Right atrium auricular region (tissue), 2 donors: ENCODE measurements at regions not wholly inside any gene's neighbourhood (a gene's known extent, or its start where the extent isn't known, plus 50 kb on each side); places are given as distances from the start of the nearest gene placed in this dataset.
"Not testable (repeated sequence)": the region's sequence is repeated elsewhere in the genome, so short reads cannot be mapped to it uniquely, and the experiment has no call there.

ENCODE experiments used
- DNase-seq: peaks from one replicate; pipeline ENCODE4 v3.0.0-alpha.2; 2019; ENCODE audit warnings: low spot score
- H3K27ac ChIP-seq, 2 donors: fragments of 200-600 bp; sonication (generic); 1 replicate in 1 of 2; 2 replicates in 1 of 2; pipeline ENCODE4 v1.5.1; 2016 to 2019
- H3K27me3 ChIP-seq, 2 donors: fragments of 200-600 bp; sonication (generic); one replicate each; pipeline versions ENCODE4 v1.5.1 to v1.6.0; 2017 to 2019
- H3K36me3 ChIP-seq: fragments of 200-600 bp; sonication (generic); one replicate; pipeline ENCODE4 v1.5.1; 2016
- H3K4me1 ChIP-seq, 2 donors: fragments of 200-600 bp; sonication (generic); one replicate each; pipeline versions ENCODE4 v1.5.1 to v1.6.0; 2017 to 2019
- H3K4me3 ChIP-seq, 2 donors: fragments of 200-600 bp; sonication (generic); 1 replicate in 1 of 2; 2 replicates in 1 of 2; pipeline ENCODE4 v1.5.1; 2017 to 2019; ENCODE audit warnings: mild to moderate bottlenecking in 1 of 2, moderate library complexity in 1 of 2
- H3K9me3 ChIP-seq, 2 donors: fragments of 200-600 bp; sonication (generic); one replicate each; pipeline ENCODE4 v1.5.1; 2019
- TF ChIP-seq, protein P1 (sequence below), 2 donors: fragments of 200-600 bp; sonication (generic); IDR thresholded peaks; one replicate each; pipeline ENCODE4 v1.5.1; 2019; ENCODE audit warnings: antibody characterized with exemption in 2 of 2

DNA sequence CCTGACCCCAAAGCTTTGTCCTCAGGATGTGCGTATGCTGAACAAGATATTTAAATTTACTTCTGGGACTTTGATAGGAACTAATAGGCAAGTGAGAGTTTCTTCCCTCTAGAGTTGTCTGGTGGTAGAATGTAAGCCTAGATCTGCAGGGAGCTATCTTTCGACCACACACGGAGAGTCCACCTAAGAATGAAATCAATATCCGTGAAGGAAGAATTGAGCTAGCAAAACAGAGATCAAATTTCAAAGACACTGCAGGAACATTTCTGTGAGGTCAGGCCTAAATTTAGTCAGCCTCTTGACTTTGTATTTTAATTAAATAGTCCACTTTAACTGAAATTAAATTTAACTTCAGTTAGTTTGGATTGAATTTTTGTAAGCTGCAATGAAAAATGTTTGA is 871.3 kb downstream of the RAB28 start:
- H3K4me1 ChIP-seq: no peaks in the 10 kb centered on the region
- H3K9me3 ChIP-seq: no peaks in the 10 kb centered on the region
- H3K36me3 ChIP-seq: no peaks in the 10 kb centered on the region
- no peaks in the 10 kb centered on the region for H3K27me3 ChIP-seq
- H3K4me3 ChIP-seq: no peak overlapping the region
- no peak for DNase-seq
- H3K27ac ChIP-seq: no peak overlapping the region
- TF ChIP-seq, protein P1, sequence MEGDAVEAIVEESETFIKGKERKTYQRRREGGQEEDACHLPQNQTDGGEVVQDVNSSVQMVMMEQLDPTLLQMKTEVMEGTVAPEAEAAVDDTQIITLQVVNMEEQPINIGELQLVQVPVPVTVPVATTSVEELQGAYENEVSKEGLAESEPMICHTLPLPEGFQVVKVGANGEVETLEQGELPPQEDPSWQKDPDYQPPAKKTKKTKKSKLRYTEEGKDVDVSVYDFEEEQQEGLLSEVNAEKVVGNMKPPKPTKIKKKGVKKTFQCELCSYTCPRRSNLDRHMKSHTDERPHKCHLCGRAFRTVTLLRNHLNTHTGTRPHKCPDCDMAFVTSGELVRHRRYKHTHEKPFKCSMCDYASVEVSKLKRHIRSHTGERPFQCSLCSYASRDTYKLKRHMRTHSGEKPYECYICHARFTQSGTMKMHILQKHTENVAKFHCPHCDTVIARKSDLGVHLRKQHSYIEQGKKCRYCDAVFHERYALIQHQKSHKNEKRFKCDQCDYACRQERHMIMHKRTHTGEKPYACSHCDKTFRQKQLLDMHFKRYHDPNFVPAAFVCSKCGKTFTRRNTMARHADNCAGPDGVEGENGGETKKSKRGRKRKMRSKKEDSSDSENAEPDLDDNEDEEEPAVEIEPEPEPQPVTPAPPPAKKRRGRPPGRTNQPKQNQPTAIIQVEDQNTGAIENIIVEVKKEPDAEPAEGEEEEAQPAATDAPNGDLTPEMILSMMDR (IDR thresholded peaks at IDR 0.05): no peak

DNA sequence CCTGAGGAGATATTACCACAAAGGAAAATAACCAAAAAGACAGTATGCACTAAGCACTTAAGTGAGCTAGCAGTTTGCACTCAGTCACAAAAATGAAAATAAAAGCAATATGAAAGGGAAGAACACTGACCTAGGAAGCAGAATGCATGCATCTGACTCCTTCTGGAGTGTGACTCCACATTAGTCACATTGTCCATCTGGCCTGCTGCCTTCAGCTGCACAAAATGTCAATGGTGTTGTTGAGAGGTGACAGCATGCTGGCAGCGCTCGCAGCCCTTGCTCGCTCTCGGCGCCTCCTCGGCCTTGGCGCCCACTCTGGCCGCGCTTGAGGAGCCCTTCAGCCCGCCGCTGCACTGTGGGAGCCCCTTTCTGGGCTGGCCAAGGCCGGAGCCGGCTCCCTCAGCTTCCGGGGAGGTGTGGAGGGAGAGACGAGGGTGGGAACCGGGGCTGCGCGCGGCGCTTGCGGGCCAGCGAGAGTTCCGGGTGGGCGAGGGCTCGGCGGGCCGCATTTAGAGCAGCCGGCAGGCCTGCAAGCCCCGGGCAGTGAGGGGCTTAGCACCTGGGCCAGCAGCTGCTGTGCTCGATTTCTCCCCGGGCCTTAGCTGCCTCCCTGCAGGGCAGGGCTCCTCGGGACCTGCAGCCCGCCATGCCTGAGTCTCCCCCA is 874.8 kb downstream of the RAB28 start:
- not testable (repeated sequence) for H3K4me3 ChIP-seq, H3K4me1 ChIP-seq, DNase-seq, H3K27me3 ChIP-seq, H3K9me3 ChIP-seq, H3K36me3 ChIP-seq, H3K27ac ChIP-seq

DNA sequence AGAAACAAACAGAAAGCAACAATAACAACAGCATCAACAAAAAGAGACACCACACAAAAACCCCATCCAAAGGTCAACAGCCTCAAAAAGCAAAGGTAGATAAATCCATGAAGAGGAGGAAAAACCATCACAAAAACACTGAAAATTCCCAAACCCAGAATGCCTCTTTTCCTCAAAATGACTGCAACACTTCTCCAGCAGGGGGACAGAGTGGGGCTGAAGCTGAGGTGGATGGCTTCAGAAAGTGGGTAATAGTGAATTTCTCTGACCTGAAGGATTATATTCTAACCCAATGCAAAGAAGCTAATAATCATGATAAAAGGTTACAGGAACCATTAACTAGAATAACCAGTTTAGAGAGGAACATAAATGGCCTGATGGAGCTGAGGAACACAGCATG is 888.2 kb downstream of the RAB28 start:
- no peak overlapping the region for H3K27ac ChIP-seq
- H3K4me1 ChIP-seq: no peaks in the 10 kb centered on the region
- H3K4me3 ChIP-seq: no peak overlapping the region
- no peaks in the 10 kb centered on the region for H3K36me3 ChIP-seq
- TF ChIP-seq, protein P1 (IDR thresholded peaks at IDR 0.05): no peak
- DNase-seq: no peak
- H3K9me3 ChIP-seq: peaks cover 0 to 10% of the 10 kb centered on the region in 2 donors
- H3K27me3 ChIP-seq: no peaks in the 10 kb centered on the region

DNA sequence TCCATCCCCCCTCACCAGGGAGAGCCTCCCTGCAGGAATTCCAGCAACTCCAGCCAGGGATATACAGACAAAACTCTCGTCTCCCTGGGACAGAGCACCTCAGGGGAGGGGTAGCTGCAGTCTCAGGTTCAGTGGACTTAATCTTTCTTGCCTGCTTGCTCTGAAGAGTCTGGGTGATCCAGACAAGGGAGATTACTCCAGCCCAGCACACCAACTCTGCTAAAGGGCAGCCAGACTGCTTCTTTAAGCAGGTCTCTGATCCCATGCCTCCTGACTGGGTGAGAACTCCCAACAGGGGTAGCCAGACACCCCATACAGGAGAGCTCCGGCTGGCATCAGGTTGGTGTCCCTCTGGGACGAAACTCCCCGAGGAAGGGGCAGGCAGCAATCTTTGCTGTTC is 888.7 kb downstream of the RAB28 start:
- peaks cover 0 to 9% of the 10 kb centered on the region in 2 donors for H3K9me3 ChIP-seq
- no peaks in the 10 kb centered on the region for H3K36me3 ChIP-seq
- H3K4me3 ChIP-seq: no peak overlapping the region
- TF ChIP-seq, protein P1 (IDR thresholded peaks at IDR 0.05): no peak
- H3K27me3 ChIP-seq: no peaks in the 10 kb centered on the region
- H3K27ac ChIP-seq: no peak overlapping the region
- H3K4me1 ChIP-seq: no peaks in the 10 kb centered on the region
- DNase-seq: no peak

DNA sequence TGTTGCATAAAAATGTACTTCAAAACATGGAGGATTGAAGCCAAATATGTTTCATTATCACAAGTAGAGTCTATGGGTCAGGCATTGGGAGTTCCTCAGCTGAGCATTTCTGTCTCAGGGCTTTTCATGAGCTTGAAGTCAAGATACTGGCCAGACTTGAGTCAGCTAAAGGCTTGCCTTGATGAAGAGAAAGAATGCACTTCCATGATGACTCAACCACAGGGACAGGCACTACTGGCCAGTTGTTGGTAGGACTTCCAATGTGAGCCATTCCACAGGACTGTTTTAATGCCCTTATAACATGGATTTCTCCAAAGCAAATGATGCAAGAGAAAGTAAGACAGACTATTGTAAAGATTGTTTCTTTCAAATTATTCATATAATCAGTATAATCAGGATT is 895.6 kb downstream of the RAB28 start:
- H3K27ac ChIP-seq: no peak overlapping the region
- no peaks in the 10 kb centered on the region for H3K4me1 ChIP-seq
- no peaks in the 10 kb centered on the region for H3K9me3 ChIP-seq
- TF ChIP-seq, protein P1 (IDR thresholded peaks at IDR 0.05): no peak
- DNase-seq: no peak
- H3K27me3 ChIP-seq: no peaks in the 10 kb centered on the region
- H3K4me3 ChIP-seq: no peak overlapping the region
- no peaks in the 10 kb centered on the region for H3K36me3 ChIP-seq

DNA sequence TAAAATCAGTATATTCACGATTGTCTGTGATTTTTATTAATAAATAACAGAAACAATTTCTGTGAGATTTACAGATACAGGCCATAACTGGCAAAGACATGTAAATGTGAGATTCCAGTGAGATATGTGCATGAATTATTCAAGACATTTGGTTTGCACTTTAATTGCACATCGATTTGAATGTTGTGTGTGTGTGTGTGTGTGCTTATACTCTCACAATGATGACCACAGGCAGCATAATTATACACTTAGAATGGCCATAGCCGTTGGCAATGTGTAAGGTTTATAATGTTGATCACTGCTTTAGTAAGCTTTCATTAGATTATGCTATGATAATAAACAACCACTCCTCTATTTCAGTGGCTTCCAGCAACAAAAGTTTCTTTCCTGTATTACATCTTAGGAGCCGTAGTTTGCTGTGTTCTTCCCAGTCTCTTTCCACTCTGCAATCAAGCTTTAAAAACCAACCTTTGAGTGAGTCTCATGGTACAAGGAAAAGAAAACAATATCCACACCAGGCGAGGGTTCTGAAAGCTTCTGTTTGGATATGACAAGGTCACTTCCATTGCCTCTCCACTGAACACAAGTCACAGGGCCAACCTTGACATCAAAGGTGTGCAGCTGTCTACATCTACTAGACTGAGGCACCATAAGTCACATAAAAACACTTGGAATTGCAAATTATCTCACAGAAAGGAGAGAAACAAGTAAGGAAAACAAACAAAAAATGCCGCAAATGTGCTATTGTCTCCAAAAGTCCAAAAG is 897.7 kb downstream of the RAB28 start:
- H3K36me3 ChIP-seq: no peaks in the 10 kb centered on the region
- H3K27me3 ChIP-seq: no peaks in the 10 kb centered on the region
- H3K27ac ChIP-seq: no peak overlapping the region
- DNase-seq: no peak
- H3K4me3 ChIP-seq: no peak overlapping the region
- no peaks in the 10 kb centered on the region for H3K4me1 ChIP-seq
- no peaks in the 10 kb centered on the region for H3K9me3 ChIP-seq
- TF ChIP-seq, protein P1 (IDR thresholded peaks at IDR 0.05): no peak
